Mucosa of descending colon (tissue), 3 donors: ENCODE measurements at regions not wholly inside any gene's neighbourhood (a gene's known extent, or its start where the extent isn't known, plus 50 kb on each side); places are given as distances from the start of the nearest gene placed in this dataset.

ENCODE experiments used
- ATAC-seq: fragments of 200-7000 bp; cut with Tn5 transposase; one replicate; pipeline ENCODE4 v1.9.1; 2020; ENCODE audit warnings: mild to moderate bottlenecking, moderate library complexity
- DNase-seq, 3 donors: peaks; one replicate each; pipeline ENCODE4 v3.0.0-alpha.2; 2020
- H3K36me3 ChIP-seq: fragments of 200-600 bp; one replicate; pipeline ENCODE4 v1.8.0; 2021; ENCODE audit warnings: low read depth, mild to moderate bottlenecking
- H3K4me1 ChIP-seq: fragments of 200-600 bp; one replicate; pipeline ENCODE4 v1.8.0; 2021; ENCODE audit warnings: low read depth, mild to moderate bottlenecking
- H3K4me3 ChIP-seq: fragments of 200-600 bp; one replicate; pipeline ENCODE4 v1.8.0; 2021; ENCODE audit warnings: mild to moderate bottlenecking
- H3K9me3 ChIP-seq: fragments of 200-600 bp; one replicate; pipeline ENCODE4 v1.8.0; 2021; ENCODE audit warnings: mild to moderate bottlenecking
- intact Hi-C, 2 donors: fragments of 100-400 bp; cut with DNase I in 1 of 2; cut with micrococcal nuclease in 1 of 2; formaldehyde crosslinking; loops; one replicate each; pipeline versions ENCODE4 v1.11.0 to v1.11.1; 2022; cut with DNase I, micrococcal nuclease
- TF ChIP-seq, protein P1 (sequence below): fragments of 200-600 bp; IDR thresholded peaks from one replicate; pipeline ENCODE4 v1.8.0; 2022; ENCODE audit warnings: antibody characterized with exemption, mild to moderate bottlenecking
- donor health status: DM: no; HTN: no; CAD: no; lungs with moderate emphysema.
- donor health status: DM: no; HTN: no; CAD: no.
- donor health status: DM: no; HTN: yes; CAD: no.

GRCh38 chr4:120348948-120349347, 282.3 kb upstream of the MAD2L1 start:
- no peaks in the 10 kb centered on the region for H3K9me3 ChIP-seq
- no peak overlapping the region for H3K4me3 ChIP-seq
- no peak for DNase-seq
- no peaks in the 10 kb centered on the region for H3K4me1 ChIP-seq
- no peaks in the 10 kb centered on the region for H3K36me3 ChIP-seq
- no peak for ATAC-seq
- TF ChIP-seq, protein P1, sequence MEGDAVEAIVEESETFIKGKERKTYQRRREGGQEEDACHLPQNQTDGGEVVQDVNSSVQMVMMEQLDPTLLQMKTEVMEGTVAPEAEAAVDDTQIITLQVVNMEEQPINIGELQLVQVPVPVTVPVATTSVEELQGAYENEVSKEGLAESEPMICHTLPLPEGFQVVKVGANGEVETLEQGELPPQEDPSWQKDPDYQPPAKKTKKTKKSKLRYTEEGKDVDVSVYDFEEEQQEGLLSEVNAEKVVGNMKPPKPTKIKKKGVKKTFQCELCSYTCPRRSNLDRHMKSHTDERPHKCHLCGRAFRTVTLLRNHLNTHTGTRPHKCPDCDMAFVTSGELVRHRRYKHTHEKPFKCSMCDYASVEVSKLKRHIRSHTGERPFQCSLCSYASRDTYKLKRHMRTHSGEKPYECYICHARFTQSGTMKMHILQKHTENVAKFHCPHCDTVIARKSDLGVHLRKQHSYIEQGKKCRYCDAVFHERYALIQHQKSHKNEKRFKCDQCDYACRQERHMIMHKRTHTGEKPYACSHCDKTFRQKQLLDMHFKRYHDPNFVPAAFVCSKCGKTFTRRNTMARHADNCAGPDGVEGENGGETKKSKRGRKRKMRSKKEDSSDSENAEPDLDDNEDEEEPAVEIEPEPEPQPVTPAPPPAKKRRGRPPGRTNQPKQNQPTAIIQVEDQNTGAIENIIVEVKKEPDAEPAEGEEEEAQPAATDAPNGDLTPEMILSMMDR, result no peak
- intact Hi-C loops, result no loop called here

DNA sequence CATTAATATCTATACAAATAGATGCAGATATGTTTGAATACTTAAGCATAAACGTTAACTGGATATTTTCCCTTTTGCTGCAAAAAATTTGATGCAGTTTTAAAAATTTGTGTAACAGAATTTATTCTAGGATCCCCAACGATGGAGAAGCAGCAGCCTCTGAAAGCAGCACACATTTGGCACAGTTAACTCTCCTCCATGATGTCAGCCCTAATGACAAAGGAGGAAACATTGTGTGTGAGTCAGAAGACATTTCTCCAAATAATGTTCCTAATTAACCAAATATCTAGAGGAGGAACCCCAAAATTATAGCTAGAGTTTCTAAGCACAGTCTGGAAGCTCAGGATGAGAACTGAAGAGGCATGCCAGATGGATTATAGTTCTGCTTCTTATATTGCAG, 281.9 kb upstream of the MAD2L1 start:
- intact Hi-C loops, result no loop called here
- no peak for ATAC-seq
- Histone ChIP-seq H3K4me3 (no peak overlapping the region), H3K9me3 (no peaks in the 10 kb centered on the region), H3K36me3 (no peaks in the 10 kb centered on the region), H3K4me1 (no peaks in the 10 kb centered on the region)
- TF ChIP-seq, protein P1, result no peak
- DNase-seq, result no peak

DNA sequence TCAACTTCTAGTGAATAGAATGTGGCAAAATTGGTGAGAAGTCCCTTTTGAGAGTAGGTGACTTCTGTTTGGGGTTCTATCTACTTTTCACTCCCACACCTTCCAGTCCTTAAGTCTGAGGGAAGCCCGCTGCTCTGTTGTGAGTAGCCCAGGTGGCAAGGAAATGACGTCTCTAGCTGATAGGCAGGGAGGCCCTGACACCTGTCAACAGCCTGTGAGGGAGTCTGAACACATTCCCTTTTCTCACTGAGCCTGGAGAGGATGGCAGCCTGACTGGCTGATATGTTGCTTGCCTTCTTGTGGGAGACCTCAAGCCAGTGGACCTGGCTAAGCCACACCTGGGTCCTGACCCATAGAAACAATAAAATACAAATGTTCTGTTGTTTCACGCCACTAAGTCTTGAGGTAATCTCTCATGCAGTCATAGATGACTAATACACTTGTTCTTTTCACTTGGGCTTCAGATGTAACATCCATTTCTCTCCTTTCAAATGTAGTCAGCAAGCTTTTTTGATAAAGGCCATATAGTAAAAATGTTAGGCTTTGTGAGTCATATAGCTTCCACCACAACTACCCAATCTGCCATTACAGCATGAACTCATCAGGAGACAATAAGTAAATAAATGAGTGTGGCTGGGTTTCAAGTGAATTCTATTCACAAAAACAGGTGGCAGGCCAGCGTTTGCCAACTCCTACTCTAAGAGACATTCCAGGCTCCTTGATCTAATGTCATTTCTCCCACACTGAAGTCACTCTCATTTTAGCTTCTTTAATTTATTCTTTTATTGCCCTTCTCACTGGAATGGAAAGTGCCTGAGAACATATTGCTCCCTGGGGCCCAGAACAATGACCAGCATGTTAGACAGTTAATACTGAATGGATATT, 265.1 kb upstream of the MAD2L1 start:
- intact Hi-C loops, result no loop called here
- TF ChIP-seq, protein P1, result no peak
- H3K4me3 ChIP-seq, result no peak overlapping the region
- no peaks in the 10 kb centered on the region for H3K4me1 ChIP-seq
- no peaks in the 10 kb centered on the region for H3K36me3 ChIP-seq
- no peak for DNase-seq
- H3K9me3 ChIP-seq, result no peaks in the 10 kb centered on the region
- ATAC-seq, result no peak

DNA sequence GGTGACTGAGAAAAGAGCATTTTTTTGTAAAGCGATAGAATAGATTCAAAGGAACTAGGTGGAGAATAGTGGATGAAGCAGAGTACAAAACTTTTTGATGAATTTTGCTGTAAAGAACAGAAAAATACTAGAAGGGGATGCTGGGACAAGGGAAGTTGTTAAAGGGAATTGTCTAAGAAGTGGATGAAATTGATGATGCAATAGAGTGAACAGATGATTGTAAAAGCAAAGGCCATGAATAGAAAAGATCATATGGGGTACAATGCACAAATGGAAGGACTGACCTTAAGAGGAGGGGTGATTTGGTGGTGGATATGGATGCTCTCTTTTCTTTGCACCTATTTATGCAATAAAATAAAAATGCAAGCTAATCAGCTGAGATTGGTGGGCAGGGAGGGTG, 262.7 kb upstream of the MAD2L1 start:
- DNase-seq, result no peak
- no peaks in the 10 kb centered on the region for H3K36me3 ChIP-seq
- ATAC-seq, result no peak
- H3K9me3 ChIP-seq, result no peaks in the 10 kb centered on the region
- no peak overlapping the region for H3K4me3 ChIP-seq
- TF ChIP-seq, protein P1, result no peak
- no peaks in the 10 kb centered on the region for H3K4me1 ChIP-seq
- intact Hi-C loops, result no loop called here

GRCh38 chr4:120327276-120327675, 260.6 kb upstream of the MAD2L1 start:
- intact Hi-C loops, result no loop called here
- no peak for ATAC-seq
- DNase-seq, result no peak
- TF ChIP-seq, protein P1, result no peak
- Histone ChIP-seq H3K36me3 (no peaks in the 10 kb centered on the region), H3K9me3 (no peaks in the 10 kb centered on the region), H3K4me3 (no peak overlapping the region), H3K4me1 (no peaks in the 10 kb centered on the region)
